ENCODE measurements at regions not wholly inside any gene's neighbourhood (a gene's known extent, or its start where the extent isn't known, plus 50 kb on each side); places are given as distances from the start of the nearest gene placed in this dataset.
A peak's percentile ranks its signal among the peaks of the same experiment; 100 is the strongest.

DNA sequence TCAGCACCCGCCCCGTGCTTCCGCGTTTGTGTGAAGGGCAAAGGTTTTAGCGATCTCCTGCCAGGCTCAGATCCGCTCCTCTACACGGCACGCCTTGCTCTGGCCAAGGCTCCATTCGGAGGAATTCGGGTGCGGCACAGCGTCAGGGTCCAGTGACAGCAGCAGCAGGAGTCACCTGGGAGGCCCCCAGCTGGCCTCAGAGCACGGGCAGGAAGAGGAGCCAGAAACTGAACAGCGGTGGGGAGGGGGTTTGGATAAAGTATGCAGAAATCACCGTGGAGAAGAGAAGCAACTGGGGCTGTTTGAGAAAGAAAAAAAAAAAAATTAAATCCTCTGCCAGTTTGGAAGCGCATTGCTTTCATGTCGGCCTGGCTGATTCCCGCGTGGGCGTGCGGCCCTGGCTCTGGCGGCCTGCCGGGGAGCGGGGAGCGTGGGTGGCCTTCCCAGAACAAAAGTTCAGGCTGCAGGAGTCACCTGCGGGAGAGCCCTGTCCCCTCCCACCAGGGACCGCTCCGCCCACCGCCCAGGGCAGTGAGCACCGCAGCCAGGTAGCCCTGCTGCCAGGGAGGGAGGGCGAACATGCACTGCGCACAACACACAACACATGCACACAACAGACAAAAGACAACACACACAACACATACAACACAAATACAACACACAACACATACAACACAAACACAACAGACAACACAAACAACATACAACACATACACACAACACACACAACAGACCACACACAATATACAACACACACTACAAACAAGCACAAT lies 107.6 kb downstream of the ETS2 start:
- DNase-seq (peak; percentile 87 to 96 (median 91)), FAIRE-seq (no peak)
- no peak for TF ChIP-seq CTCF (IDR thresholded peaks at IDR 0.05; ENCODE audit: borderline replicate concordance, extremely low read depth, insufficient read depth)
- no peaks in the 10 kb centered on the region for H3K27me3 ChIP-seq (ENCODE audit: control insufficient read depth, insufficient read depth, low read length)
- peak overlapping the region; percentile 78 to 85 for H3K27ac ChIP-seq (ENCODE audit: low read depth in 2 of 2, low read length in 2 of 2)
- intact Hi-C loops (cut with DNase I): no loop called here
- no peaks in the 10 kb centered on the region for H3K9me3 ChIP-seq (ENCODE audit: control insufficient read depth in 2 of 3, insufficient read depth in 1 of 3, low read length in 3 of 3)
- no peaks in the 10 kb centered on the region for H3K36me3 ChIP-seq (ENCODE audit: control insufficient read depth in 2 of 3, insufficient read depth in 3 of 3, low read length in 3 of 3)
- peaks cover 0 to 27% (median 6%) of the 10 kb centered on the region in 3 donors for H3K4me1 ChIP-seq (ENCODE audit: control insufficient read depth in 2 of 3, insufficient read depth in 2 of 3, low read depth in 1 of 3, low read length in 3 of 3)
- peak overlapping the region in 2 of 3 donors; percentile 0 to 19 for H3K9ac ChIP-seq (ENCODE audit: low read length in 3 of 3)
- H3K4me3 ChIP-seq (ENCODE audit: low read length in 3 of 3): peak overlapping the region; percentile 4 to 41 (median 36)

DNA sequence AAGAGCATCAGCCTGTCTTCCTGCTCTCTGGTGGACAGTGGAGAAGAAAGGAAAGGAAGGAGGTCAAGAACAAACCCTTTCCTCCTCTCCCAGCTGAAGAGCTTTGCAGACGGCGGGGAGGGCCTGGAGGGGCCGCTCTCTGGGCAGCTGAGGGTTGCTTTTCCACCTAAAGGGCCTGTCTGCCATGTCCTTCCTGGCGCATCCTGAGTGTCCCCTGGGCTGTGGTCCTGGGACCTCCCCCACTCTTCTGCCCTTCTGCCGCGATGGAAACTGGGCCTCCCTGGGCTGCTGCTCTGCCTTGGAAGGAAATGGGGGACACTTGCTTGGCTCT lies 107.0 kb downstream of the ETS2 start:
- no peak for TF ChIP-seq CTCF (IDR thresholded peaks at IDR 0.05; ENCODE audit: borderline replicate concordance, extremely low read depth, insufficient read depth)
- Histone ChIP-seq H3K9ac (ENCODE audit: low read length in 3 of 3) (peak overlapping the region in 1 of 3 donors; percentile 0), H3K4me3 (ENCODE audit: low read length in 3 of 3) (peak overlapping the region in 1 of 3 donors; percentile 41), H3K9me3 (ENCODE audit: control insufficient read depth in 2 of 3, insufficient read depth in 1 of 3, low read length in 3 of 3) (no peaks in the 10 kb centered on the region), H3K4me1 (ENCODE audit: control insufficient read depth in 2 of 3, insufficient read depth in 2 of 3, low read depth in 1 of 3, low read length in 3 of 3) (peaks cover 2 to 29% (median 6%) of the 10 kb centered on the region in 3 donors), H3K27ac (ENCODE audit: low read depth in 2 of 2, low read length in 2 of 2) (peak overlapping the region; percentile 78 to 85), H3K36me3 (ENCODE audit: control insufficient read depth in 2 of 3, insufficient read depth in 3 of 3, low read length in 3 of 3) (no peaks in the 10 kb centered on the region), H3K27me3 (ENCODE audit: control insufficient read depth, insufficient read depth, low read length) (no peaks in the 10 kb centered on the region)
- no peak for FAIRE-seq
- intact Hi-C loops (cut with DNase I): no loop called here
- DNase-seq: no peak

GRCh38 chr21:38912102-38912629 lies 106.4 kb downstream of the ETS2 start:
- intact Hi-C loops (cut with DNase I): no loop called here
- Histone ChIP-seq H3K27ac (ENCODE audit: low read depth in 2 of 2, low read length in 2 of 2) (no peak overlapping the region), H3K9me3 (ENCODE audit: control insufficient read depth in 2 of 3, insufficient read depth in 1 of 3, low read length in 3 of 3) (no peaks in the 10 kb centered on the region), H3K9ac (ENCODE audit: low read length in 3 of 3) (no peak overlapping the region), H3K4me1 (ENCODE audit: control insufficient read depth in 2 of 3, insufficient read depth in 2 of 3, low read depth in 1 of 3, low read length in 3 of 3) (peaks cover 6 to 31% (median 7%) of the 10 kb centered on the region in 3 donors), H3K4me3 (ENCODE audit: low read length in 3 of 3) (no peak overlapping the region), H3K36me3 (ENCODE audit: control insufficient read depth in 2 of 3, insufficient read depth in 3 of 3, low read length in 3 of 3) (no peaks in the 10 kb centered on the region), H3K27me3 (ENCODE audit: control insufficient read depth, insufficient read depth, low read length) (no peaks in the 10 kb centered on the region)
- DNase-seq (no peak), FAIRE-seq (no peak)
- TF ChIP-seq CTCF (IDR thresholded peaks at IDR 0.05; ENCODE audit: borderline replicate concordance, extremely low read depth, insufficient read depth): no peak

Data from kidney (tissue), 13 donors.